ENCODE measurements at regions not wholly inside any gene's neighbourhood (a gene's known extent, or its start where the extent isn't known, plus 50 kb on each side); places are given as distances from the start of the nearest gene placed in this dataset.
"Not testable (repeated sequence)": the region's sequence is repeated elsewhere in the genome, so short reads cannot be mapped to it uniquely, and the experiment has no call there.

DNA sequence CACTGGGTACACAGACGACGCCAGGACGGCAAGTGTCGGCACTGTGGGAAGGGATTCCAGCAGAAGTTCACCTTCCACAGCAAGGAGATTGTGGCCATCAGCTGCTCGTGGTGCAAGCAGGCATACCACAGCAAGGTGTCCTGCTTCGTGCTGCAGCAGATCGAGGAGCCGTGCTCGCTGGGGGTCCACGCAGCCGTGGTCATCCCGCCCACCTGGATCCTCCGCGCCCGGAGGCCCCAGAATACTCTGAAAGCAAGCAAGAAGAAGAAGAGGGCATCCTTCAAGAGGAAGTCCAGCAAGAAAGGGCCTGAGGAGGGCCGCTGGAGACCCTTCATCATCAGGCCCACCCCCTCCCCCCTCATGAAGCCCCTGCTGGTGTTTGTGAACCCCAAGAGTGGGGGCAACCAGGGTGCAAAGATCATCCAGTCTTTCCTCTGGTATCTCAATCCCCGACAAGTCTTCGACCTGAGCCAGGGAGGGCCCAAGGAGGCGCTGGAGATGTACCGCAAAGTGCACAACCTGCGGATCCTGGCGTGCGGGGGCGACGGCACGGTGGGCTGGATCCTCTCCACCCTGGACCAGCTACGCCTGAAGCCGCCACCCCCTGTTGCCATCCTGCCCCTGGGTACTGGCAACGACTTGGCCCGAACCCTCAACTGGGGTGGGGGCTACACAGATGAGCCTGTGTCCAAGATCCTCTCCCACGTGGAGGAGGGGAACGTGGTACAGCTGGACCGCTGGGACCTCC is 89.4 kb downstream of the LACC1 start:
- H3K4me2 ChIP-seq (ENCODE audit: control insufficient read depth, insufficient read depth); RAD21 ChIA-PET (ENCODE audit: unreplicated experiment): not testable (repeated sequence)

DNA sequence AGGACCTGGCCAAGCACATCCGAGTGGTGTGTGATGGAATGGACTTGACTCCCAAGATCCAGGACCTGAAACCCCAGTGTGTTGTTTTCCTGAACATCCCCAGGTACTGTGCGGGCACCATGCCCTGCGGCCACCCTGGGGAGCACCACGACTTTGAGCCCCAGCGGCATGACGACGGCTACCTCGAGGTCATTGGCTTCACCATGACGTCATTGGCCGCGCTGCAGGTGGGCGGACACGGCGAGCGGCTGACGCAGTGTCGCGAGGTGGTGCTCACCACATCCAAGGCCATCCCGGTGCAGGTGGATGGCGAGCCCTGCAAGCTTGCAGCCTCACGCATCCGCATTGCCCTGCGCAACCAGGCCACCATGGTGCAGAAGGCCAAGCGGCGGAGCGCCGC is 90.2 kb downstream of the LACC1 start:
- H3K36me3 ChIP-seq (ENCODE audit: control insufficient read depth in 2 of 2, insufficient read depth in 2 of 2, low read length in 1 of 2); SMC1A ChIA-PET (ENCODE audit: uncharacterized antibody, unreplicated experiment); POLR2A ChIA-PET; H3K27me3 ChIP-seq (replicated peaks in 1 of 2; ENCODE audit: control insufficient read depth in 2 of 2, insufficient read depth in 2 of 2, low read length in 1 of 2); DNase-seq (ENCODE audit: low read depth, low spot score); H3K9ac ChIP-seq (ENCODE audit: control insufficient read depth, insufficient read depth, low read length); RAD21 ChIA-PET (ENCODE audit: unreplicated experiment); H3K4me2 ChIP-seq (ENCODE audit: control insufficient read depth, insufficient read depth); ATAC-seq; H2AFZ ChIP-seq (ENCODE audit: control insufficient read depth, low read depth, low read length); CTCF ChIA-PET; FAIRE-seq; H3K4me3 ChIP-seq; H3K9me3 ChIP-seq (replicated peaks; ENCODE audit: control insufficient read depth, insufficient read depth, low read length); in situ Hi-C loops (cut with MboI); BruUV-seq (replicated peaks); H3K27ac ChIP-seq (ENCODE audit: control insufficient read depth, insufficient read depth); H4K20me1 ChIP-seq (ENCODE audit: control insufficient read depth, insufficient read depth); intact Hi-C loops (cut with micrococcal nuclease; ENCODE audit: unreplicated experiment); H3K4me1 ChIP-seq (ENCODE audit: control insufficient read depth, insufficient read depth, low read length); H3K79me2 ChIP-seq (ENCODE audit: control insufficient read depth, insufficient read depth, low read length): not testable (repeated sequence)
- 82% methylated on average over 14 of the region's 27 CpGs for WGBS (ENCODE audit: insufficient coverage, insufficient replicate concordance, low lambda C conversion rate, missing lambda C conversion rate)

More for the DNA sequence above, 89.4 kb downstream of the LACC1 start:
- POLR2A ChIA-PET; H3K27ac ChIP-seq (ENCODE audit: control insufficient read depth, insufficient read depth); FAIRE-seq; H2AFZ ChIP-seq (ENCODE audit: control insufficient read depth, low read depth, low read length); CTCF ChIA-PET; H3K9me3 ChIP-seq (replicated peaks; ENCODE audit: control insufficient read depth, insufficient read depth, low read length); intact Hi-C loops (cut with micrococcal nuclease; ENCODE audit: unreplicated experiment); SMC1A ChIA-PET (ENCODE audit: uncharacterized antibody, unreplicated experiment); H3K9ac ChIP-seq (ENCODE audit: control insufficient read depth, insufficient read depth, low read length); H3K27me3 ChIP-seq (replicated peaks in 1 of 2; ENCODE audit: control insufficient read depth in 2 of 2, insufficient read depth in 2 of 2, low read length in 1 of 2); H4K20me1 ChIP-seq (ENCODE audit: control insufficient read depth, insufficient read depth); DNase-seq (ENCODE audit: low read depth, low spot score); H3K4me1 ChIP-seq (ENCODE audit: control insufficient read depth, insufficient read depth, low read length); H3K36me3 ChIP-seq (ENCODE audit: control insufficient read depth in 2 of 2, insufficient read depth in 2 of 2, low read length in 1 of 2); in situ Hi-C loops (cut with MboI); BruUV-seq (replicated peaks); ATAC-seq; H3K4me3 ChIP-seq; H3K79me2 ChIP-seq (ENCODE audit: control insufficient read depth, insufficient read depth, low read length): not testable (repeated sequence)
- WGBS (ENCODE audit: insufficient coverage, insufficient replicate concordance, low lambda C conversion rate, missing lambda C conversion rate): 59% methylated on average over 31 of the region's 33 CpGs

DNA sequence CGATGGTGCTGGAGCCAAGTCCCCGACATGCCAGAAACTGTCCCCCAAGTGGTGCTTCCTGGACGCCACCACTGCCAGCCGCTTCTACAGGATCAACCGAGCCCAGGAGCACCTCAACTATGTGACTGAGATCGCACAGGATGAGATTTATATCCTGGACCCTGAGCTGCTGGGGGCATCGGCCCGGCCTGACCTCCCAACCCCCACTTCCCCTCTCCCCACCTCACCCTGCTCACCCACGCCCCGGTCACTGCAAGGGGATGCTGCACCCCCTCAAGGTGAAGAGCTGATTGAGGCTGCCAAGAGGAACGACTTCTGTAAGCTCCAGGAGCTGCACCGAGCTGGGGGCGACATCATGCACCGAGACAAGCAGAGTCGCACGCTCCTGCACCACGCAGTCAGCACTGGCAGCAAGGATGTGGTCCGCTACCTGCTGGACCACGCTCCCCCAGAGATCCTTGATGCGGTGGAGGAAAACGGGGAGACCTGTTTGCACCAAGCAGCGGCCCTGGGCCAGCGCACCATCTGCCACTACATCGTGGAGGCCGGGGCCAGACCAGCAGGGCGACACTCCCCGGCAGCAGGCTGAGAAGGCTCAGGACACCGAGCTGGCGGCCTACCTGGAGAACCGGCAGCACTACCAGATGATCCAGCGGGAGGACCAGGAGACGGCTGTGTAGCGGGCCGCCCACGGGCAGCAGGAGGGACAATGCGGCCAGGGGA is 91.0 kb downstream of the LACC1 start:
- WGBS (ENCODE audit: insufficient coverage, insufficient replicate concordance, low lambda C conversion rate, missing lambda C conversion rate): 79% methylated on average over 27 of the region's 36 CpGs
- CTCF ChIA-PET; H3K36me3 ChIP-seq (ENCODE audit: control insufficient read depth in 2 of 2, insufficient read depth in 2 of 2, low read length in 1 of 2); H3K27ac ChIP-seq (ENCODE audit: control insufficient read depth, insufficient read depth); POLR2A ChIA-PET; ATAC-seq; H4K20me1 ChIP-seq (ENCODE audit: control insufficient read depth, insufficient read depth); SMC1A ChIA-PET (ENCODE audit: uncharacterized antibody, unreplicated experiment); DNase-seq (ENCODE audit: low read depth, low spot score); BruUV-seq (replicated peaks); H3K4me1 ChIP-seq (ENCODE audit: control insufficient read depth, insufficient read depth, low read length); H3K79me2 ChIP-seq (ENCODE audit: control insufficient read depth, insufficient read depth, low read length); H3K9ac ChIP-seq (ENCODE audit: control insufficient read depth, insufficient read depth, low read length); RAD21 ChIA-PET (ENCODE audit: unreplicated experiment); H3K9me3 ChIP-seq (replicated peaks; ENCODE audit: control insufficient read depth, insufficient read depth, low read length); in situ Hi-C loops (cut with MboI); FAIRE-seq; H3K4me3 ChIP-seq; H3K27me3 ChIP-seq (replicated peaks in 1 of 2; ENCODE audit: control insufficient read depth in 2 of 2, insufficient read depth in 2 of 2, low read length in 1 of 2); intact Hi-C loops (cut with micrococcal nuclease; ENCODE audit: unreplicated experiment); H2AFZ ChIP-seq (ENCODE audit: control insufficient read depth, low read depth, low read length); H3K4me2 ChIP-seq (ENCODE audit: control insufficient read depth, insufficient read depth): not testable (repeated sequence)

DNA sequence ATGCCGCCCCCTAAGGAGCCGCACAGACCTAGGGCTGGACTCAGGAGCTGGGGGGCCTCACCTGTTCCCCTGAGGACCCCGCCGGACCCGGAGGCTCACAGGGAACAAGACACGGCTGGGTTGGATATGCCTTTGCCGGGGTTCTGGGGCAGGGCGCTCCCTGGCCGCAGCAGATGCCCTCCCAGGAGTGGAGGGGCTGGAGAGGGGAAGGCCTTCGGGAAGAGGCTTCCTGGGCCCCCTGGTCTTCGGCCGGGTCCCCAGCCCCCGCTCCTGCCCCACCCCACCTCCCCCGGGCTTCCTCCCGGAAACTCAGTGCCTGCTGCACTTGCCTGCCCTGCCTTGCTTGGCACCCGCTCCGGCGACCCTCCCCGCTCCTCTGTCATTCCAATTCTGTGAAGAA is 91.6 kb downstream of the LACC1 start:
- CTCF ChIA-PET; BruUV-seq (replicated peaks); H3K9ac ChIP-seq (ENCODE audit: control insufficient read depth, insufficient read depth, low read length); H4K20me1 ChIP-seq (ENCODE audit: control insufficient read depth, insufficient read depth); H3K27ac ChIP-seq (ENCODE audit: control insufficient read depth, insufficient read depth); H3K27me3 ChIP-seq (replicated peaks in 1 of 2; ENCODE audit: control insufficient read depth in 2 of 2, insufficient read depth in 2 of 2, low read length in 1 of 2); intact Hi-C loops (cut with micrococcal nuclease; ENCODE audit: unreplicated experiment); POLR2A ChIA-PET; H3K79me2 ChIP-seq (ENCODE audit: control insufficient read depth, insufficient read depth, low read length); H2AFZ ChIP-seq (ENCODE audit: control insufficient read depth, low read depth, low read length); H3K4me1 ChIP-seq (ENCODE audit: control insufficient read depth, insufficient read depth, low read length); DNase-seq (ENCODE audit: low read depth, low spot score); RAD21 ChIA-PET (ENCODE audit: unreplicated experiment); FAIRE-seq; in situ Hi-C loops (cut with MboI); H3K4me2 ChIP-seq (ENCODE audit: control insufficient read depth, insufficient read depth); ATAC-seq; H3K36me3 ChIP-seq (ENCODE audit: control insufficient read depth in 2 of 2, insufficient read depth in 2 of 2, low read length in 1 of 2); H3K4me3 ChIP-seq; H3K9me3 ChIP-seq (replicated peaks; ENCODE audit: control insufficient read depth, insufficient read depth, low read length); SMC1A ChIA-PET (ENCODE audit: uncharacterized antibody, unreplicated experiment): not testable (repeated sequence)
- 73% methylated on average over 4 of the region's 19 CpGs for WGBS (ENCODE audit: insufficient coverage, insufficient replicate concordance, low lambda C conversion rate, missing lambda C conversion rate)

Measured in GM12878 (cell line).